HG02678 (cell line): ENCODE measurements at regions not wholly inside any gene's neighbourhood (a gene's known extent, or its start where the extent isn't known, plus 50 kb on each side); places are given as distances from the start of the nearest gene placed in this dataset.
"Not testable (repeated sequence)": the region's sequence is repeated elsewhere in the genome, so short reads cannot be mapped to it uniquely, and the experiment has no call there.

Experiments
- ATAC-seq: cut with Tn5 transposase; IDR thresholded peaks from one replicate; pipeline ENCODE4 v1.9.1; 2021; ENCODE audit warnings: mild to moderate bottlenecking, moderate library complexity; ENCODE audit not compliant: unreplicated experiment

DNA sequence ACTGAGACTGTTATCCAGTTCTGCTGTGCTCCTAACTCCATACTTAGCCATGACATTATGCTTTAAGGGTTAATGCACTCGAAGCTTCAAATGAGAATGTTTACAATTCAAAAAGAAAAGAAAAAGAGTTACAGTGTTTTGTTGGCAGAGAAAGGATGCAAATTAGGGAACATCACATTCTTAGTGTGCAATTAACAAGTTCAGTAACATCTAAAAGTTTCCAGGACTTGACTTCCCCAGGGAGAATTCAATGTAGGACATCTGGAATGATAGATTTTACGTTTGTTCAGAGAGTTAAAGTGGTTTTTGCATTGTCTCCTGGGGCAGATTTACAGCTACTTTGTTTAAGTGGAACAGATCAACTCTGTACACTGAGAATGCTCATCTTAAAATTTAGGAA lies 525.2 kb downstream of the LIG4 start:
- no peak for ATAC-seq

GRCh38 chr13:107685876-107686275 lies 529.5 kb downstream of the LIG4 start:
- ATAC-seq = no peak

- ATAC-seq = no peak
These were observed 533.7 kb downstream of the LIG4 start for GRCh38 chr13:107681600-107681999.

DNA sequence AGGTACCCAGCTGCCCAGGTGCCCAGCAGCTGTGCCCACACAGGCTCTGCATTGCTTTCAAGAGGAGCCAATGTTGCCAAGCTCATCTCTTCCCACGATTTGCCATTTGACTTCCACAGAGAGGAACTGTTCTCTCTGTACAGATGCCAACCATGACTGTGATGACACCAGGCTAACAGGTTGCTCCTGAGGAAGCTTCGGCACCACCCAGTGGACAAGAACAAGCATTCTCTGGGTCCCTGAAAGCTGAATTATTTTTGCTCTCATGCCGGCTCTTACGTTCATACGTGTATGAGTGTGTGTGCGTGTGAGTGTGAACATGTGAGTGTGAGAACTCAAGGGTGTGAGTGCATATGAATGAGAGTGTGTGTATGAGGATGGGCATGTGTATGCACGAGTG lies 535.2 kb downstream of the LIG4 start:
- no peak for ATAC-seq

GRCh38 chr13:107678075-107678689 lies 537.2 kb downstream of the LIG4 start:
- ATAC-seq = no peak

DNA sequence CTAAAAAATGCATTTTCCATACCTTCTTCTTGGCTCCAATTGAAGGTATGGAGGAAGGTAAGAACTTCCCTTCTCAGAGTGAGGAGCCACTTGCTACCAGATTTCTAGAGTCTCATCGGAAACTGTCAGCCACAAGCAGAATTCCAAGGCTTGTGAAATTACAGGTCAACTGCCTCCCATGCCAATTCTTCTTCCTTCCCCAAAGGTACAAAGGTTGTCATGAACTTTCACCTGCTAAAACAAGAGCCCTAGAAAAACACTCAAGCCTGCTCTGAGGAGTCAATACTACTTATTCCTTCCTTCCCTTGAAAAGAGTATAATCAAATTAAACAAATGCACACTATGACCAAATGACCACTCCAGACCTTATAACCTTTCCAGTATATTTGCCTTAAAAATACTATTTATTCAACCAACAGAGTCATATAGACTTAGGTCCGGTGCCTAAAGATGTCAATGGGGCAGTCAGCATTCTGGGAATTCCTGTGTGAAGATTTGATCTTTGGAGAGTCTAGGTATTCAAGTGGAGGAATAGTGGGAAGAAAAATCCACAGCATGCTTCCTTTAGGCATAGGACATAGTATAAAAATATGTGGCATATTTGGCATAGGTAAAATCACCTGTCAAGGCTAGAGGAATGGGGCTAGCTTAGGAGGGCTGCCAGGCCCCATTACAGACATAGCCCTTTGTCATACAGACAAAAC lies 539.3 kb downstream of the LIG4 start:
- ATAC-seq = no peak

GRCh38 chr13:107669391-107669993 lies 545.8 kb downstream of the LIG4 start:
- ATAC-seq = no peak

- no peak for ATAC-seq
These were observed 549.3 kb downstream of the LIG4 start for GRCh38 chr13:107665926-107666458.

DNA sequence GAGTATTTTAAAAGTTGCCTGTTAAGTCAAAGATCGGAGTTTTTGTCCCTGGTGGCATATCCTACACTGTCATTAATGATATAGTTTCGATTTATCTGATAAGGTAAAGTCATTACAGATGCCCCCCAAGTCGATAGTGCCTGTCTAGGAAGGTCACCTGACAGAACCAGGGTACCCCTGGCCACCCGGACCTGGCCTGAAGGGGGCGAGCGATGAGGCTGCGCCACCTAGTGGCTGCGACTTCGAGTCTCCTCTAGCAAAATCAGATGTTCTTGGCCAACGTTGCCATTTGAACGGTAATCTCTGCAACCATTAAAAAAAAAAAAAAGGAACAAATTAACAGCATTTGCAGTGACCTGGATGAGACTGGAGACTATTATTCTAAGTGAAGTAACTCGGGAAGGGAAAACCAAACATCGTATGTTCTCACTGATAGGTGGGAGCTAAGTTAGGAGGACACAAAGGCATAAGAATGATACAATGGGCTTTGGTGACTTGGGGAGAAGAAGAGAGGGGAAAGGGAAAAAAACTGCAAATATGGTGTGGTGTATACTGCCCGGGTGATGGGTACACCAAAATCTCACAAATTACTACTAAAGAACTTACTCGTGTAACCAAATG lies 565.1 kb downstream of the LIG4 start:
- peak; percentile 88 for ATAC-seq

DNA sequence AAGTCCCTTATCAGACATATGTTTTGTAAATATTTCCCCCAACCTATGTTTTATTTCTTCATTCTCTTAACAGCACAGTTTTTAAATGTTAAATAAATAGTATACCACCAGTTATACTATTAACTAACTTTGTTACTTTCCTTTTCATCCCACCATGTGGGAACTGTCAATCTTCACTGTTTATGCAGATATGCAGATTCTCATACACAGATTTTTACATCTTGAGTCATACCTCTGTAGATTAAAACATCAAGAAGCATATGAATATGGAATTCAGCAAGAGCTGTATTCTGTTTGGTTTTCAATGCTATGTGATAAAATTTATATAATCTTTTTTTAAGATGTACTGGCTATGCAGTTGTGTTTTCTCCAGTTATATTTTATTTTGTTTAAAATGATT lies 566.3 kb downstream of the LIG4 start:
- ATAC-seq = no peak

DNA sequence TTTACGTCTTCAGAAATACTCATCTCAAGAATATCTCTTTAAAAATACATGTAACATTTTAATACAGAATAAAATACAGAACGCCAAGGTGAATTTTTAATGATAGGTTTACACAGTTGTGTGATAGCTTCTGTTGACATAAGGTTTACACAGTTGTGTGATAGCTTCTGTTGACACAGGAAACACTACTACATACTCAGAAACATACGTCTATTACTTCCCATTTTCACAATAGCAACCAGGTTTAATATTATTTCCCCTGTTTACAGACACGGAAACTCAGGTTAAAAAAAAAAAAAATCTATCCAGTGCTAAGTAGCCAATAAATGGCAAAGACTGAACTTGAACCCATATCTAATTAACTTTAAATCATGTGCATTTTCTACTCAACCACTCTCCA lies 571.2 kb downstream of the LIG4 start:
- ATAC-seq = no peak

DNA sequence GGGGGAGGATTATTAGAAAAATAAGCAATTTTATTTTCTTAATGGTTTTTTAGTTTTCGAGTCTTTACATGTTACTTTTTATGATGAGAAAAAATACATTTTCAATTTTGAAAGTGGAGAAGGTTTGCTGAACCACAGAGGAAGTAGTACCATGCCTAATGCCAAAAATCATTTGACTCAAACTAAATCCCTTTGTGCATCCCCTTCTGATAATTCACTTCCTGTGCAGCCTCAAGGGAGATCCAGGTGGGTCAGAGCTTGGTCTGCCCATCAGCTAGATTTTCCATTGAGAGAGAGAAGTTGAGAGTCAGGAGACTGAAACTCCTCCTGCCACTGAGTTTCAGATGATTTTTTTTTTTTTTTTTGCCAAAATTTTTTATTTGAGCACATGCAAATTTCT lies 571.7 kb downstream of the LIG4 start:
- ATAC-seq = no peak

- no peak for ATAC-seq
These were observed 572.5 kb downstream of the LIG4 start for GRCh38 chr13:107642831-107643230.

DNA sequence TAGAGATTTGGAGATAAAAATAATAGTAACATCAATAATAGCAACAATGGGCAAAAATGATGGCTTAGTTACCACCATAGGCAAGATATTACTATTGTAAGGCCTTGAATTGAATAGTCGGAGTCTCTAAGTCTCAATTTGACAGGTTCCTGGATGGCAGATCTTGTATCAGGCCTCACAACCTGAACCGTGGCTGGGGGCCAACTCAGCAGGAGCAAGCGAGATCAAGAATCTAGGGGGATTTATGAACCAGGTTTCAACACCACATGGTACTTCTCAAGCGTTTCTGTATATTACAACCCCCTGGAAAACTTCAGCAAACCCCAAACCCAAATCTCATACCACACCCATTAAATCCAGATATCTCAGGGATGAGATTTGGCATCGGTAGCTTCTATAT lies 573.8 kb downstream of the LIG4 start:
- ATAC-seq = no peak

DNA sequence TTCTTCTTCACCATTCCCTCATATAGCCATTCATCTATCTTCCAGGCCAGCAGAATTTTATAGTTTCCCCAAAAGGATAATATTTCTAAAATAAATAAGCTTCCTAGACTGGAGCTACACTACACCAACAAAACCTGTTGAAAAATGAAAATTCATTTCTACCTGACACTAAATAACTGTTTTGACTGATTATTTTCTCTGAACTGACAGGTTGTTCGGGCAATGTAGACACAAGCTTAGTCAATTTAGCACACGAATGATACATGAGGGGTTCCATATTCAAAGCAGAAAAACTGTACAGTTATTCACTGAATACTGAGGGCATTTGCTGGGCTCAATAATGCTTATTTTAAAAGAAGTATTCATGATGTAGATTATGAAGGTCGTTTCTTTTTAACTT lies 589.7 kb downstream of the LIG4 start:
- no peak for ATAC-seq

DNA sequence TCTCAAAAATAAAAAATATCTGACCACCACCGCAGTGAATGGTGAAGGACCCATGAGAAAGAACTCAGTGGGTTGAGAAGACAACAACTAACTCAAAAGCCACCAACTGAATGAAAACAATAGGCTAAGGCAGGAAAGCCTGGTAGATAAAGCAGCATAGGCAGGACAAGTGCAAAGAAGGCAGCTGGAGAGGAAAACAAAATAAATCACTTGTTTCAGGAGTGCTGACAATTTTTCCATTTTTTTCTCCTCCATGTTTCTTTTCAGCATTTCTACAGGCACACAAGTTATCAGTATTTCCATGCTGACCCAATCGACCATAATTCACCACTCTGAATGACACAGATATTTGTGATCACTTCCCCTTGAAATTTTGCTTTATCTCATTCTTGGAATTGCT lies 597.8 kb downstream of the LIG4 start:
- ATAC-seq = no peak

DNA sequence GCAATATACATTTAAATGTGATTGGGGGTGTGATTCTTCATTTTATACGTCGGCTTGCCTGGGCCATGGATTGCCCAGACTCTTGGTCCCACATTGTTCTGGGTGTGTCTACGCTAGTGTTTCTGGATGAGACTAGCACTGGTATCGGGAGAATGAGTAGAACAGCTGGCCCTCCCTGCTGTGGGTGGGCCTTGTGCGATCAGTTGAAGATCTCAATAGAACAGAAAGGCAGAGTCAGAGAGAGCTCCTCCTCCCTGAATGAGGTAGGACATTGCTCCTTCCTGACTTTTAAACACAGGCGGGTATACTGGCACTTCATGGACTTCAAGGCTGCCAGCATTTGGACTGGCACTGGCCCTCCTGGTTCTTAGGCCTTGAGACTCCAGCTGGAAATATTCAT lies 603.0 kb downstream of the LIG4 start:
- ATAC-seq = no peak

DNA sequence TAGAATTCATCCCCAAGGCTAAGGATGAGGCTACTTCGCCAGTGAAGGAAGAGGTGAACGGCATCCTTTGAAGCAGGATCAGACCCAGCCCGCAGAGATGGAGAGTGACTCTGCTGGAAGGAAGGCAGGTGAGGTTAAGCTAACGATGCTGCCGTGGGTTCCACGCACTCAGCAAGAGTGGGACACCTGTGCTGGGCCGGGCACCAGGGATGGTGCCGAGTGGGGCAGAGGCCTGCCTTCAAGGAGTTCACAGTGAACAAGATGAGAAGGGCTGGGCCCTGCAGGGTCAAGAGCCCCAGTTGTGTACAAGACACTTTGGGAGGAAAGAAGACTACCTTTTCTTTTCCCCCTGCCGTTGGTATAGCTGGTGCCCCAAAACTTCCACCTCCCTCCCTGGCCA lies 606.6 kb downstream of the LIG4 start:
- ATAC-seq = no peak

- no peak for ATAC-seq
These were observed 614.4 kb downstream of the LIG4 start for GRCh38 chr13:107600971-107601370.

- ATAC-seq = not testable (repeated sequence)
These were observed 619.0 kb downstream of the LIG4 start for GRCh38 chr13:107596306-107596705.

DNA sequence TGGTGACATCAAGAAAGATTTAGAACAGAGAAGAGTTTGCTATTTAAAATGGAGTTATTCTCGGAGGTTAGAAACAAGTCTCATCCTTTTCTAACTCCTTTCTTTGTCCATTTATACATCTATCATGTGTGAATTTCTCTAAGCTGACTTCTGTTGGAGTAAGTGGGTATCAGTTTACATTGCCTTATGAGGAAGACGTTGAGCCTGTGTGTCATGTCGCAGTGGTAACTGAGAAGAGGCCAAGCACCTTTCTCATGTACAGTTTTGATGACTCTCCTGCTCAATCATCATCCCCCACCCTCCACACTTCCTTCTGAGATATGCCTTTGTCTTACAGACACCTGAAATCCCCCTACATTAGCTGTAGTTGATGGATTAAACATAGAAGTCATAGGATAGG lies 624.8 kb downstream of the LIG4 start:
- no peak for ATAC-seq

GRCh38 chr13:107587681-107588080 lies 627.7 kb downstream of the LIG4 start:
- no peak for ATAC-seq
